ENCODE measurements at regions not wholly inside any gene's neighbourhood (a gene's known extent, or its start where the extent isn't known, plus 50 kb on each side); places are given as distances from the start of the nearest gene placed in this dataset.

GRCh38 chr5:125185740-125186139, 439.3 kb upstream of the ZNF608 start:
- no peak for TF ChIP-seq CTCF (IDR thresholded peaks at IDR 0.05)
- no peak for TF ChIP-seq POLR2A (IDR thresholded peaks at IDR 0.05)
